ENCODE measurements at regions not wholly inside any gene's neighbourhood (a gene's known extent, or its start where the extent isn't known, plus 50 kb on each side); places are given as distances from the start of the nearest gene placed in this dataset.

DNA sequence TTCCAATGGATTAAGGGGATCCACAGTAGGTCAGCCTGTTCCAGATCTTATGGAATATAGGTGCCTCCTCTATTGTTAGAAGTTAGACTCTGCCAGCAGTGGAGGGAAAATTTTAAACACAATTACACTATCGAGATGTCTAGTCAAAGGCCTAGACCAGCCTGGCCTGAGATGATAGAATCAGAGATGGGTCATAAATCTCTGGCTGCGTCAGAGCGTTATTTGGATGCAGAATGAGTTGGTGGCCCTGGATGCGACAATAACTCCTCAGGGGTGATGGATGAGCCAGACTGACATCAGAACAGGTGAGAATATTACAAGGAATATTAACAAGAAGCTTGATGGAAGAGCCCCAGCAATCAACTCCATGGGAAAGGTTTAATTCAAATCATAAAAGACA is 149.3 kb upstream of the TCF4 start:
- TF ChIP-seq CTCF (IDR thresholded peaks at IDR 0.05) = no peak
- TF ChIP-seq REST (IDR thresholded peaks at IDR 0.05; ENCODE audit: insufficient read depth in 1 of 2, low read depth in 2 of 2, low read length in 1 of 2) = no peak
- TF ChIP-seq POLR2AphosphoS5 (IDR thresholded peaks at IDR 0.05; ENCODE audit: low read depth, low read length) = no peak

Measured in Panc1 (cell line).